ENCODE measurements at regions not wholly inside any gene's neighbourhood (a gene's known extent, or its start where the extent isn't known, plus 50 kb on each side); places are given as distances from the start of the nearest gene placed in this dataset.

- H3K9me3 ChIP-seq (replicated peaks; ENCODE audit: control insufficient read depth, insufficient read depth, low read length): no peaks in the 10 kb centered on the region
- H2AFZ ChIP-seq (ENCODE audit: control insufficient read depth, low read depth, low read length): no peak overlapping the region
- no peaks in the 10 kb centered on the region for H3K4me1 ChIP-seq (ENCODE audit: control insufficient read depth, insufficient read depth, low read length)
- H3K27ac ChIP-seq (ENCODE audit: control insufficient read depth, insufficient read depth): no peak overlapping the region
- H3K4me2 ChIP-seq (ENCODE audit: control insufficient read depth, insufficient read depth): no peak overlapping the region
- H3K4me3 ChIP-seq: no peak overlapping the region
- ChIA-PET RAD21 (ENCODE audit: unreplicated experiment) (no interaction called here), CTCF (interaction anchor here (0.6 to 5.3 kb wide), 8 partner anchors 9 to 1558 kb away, joined by 3 to 30 read pairs (median 3); no protein-coding TSS in a partner anchor), SMC1A (ENCODE audit: uncharacterized antibody, unreplicated experiment) (no interaction called here), POLR2A (no interaction called here)
- peaks cover 0 to 1% of the 10 kb centered on the region in 2 experiments; a peak in 1 of 4 replicates for H3K27me3 ChIP-seq (replicated peaks in 1 of 2; ENCODE audit: control insufficient read depth in 2 of 2, insufficient read depth in 2 of 2, low read length in 1 of 2)
- DNase-seq (ENCODE audit: low read depth, low spot score) (no peak), ATAC-seq (peak; percentile 82), FAIRE-seq (no peak)
- no peak overlapping the region for H3K9ac ChIP-seq (ENCODE audit: control insufficient read depth, insufficient read depth, low read length)
- WGBS (ENCODE audit: insufficient coverage, insufficient replicate concordance, low lambda C conversion rate, missing lambda C conversion rate): 39% methylated on average over 19 of the region's 19 CpGs
- in situ Hi-C loops (cut with MboI): loop anchor here (5.0 kb wide), 1 partner anchor 200 kb away; no protein-coding TSS in a partner anchor
- H3K36me3 ChIP-seq (ENCODE audit: control insufficient read depth in 2 of 2, insufficient read depth in 2 of 2, low read length in 1 of 2): no peaks in the 10 kb centered on the region
- intact Hi-C loops (cut with micrococcal nuclease; ENCODE audit: unreplicated experiment): loop anchor here (2.0 kb wide), 1 partner anchor 202 kb away; no protein-coding TSS in a partner anchor
- no TSS peak for BruUV-seq (replicated peaks)
- no peaks in the 10 kb centered on the region; the same call in 1 of the 2 replicates for H4K20me1 ChIP-seq (ENCODE audit: control insufficient read depth, insufficient read depth)
- no peaks in the 10 kb centered on the region for H3K79me2 ChIP-seq (ENCODE audit: control insufficient read depth, insufficient read depth, low read length)
- TF ChIP-seq, protein P1, sequence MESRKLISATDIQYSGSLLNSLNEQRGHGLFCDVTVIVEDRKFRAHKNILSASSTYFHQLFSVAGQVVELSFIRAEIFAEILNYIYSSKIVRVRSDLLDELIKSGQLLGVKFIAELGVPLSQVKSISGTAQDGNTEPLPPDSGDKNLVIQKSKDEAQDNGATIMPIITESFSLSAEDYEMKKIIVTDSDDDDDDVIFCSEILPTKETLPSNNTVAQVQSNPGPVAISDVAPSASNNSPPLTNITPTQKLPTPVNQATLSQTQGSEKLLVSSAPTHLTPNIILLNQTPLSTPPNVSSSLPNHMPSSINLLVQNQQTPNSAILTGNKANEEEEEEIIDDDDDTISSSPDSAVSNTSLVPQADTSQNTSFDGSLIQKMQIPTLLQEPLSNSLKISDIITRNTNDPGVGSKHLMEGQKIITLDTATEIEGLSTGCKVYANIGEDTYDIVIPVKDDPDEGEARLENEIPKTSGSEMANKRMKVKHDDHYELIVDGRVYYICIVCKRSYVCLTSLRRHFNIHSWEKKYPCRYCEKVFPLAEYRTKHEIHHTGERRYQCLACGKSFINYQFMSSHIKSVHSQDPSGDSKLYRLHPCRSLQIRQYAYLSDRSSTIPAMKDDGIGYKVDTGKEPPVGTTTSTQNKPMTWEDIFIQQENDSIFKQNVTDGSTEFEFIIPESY (IDR thresholded peaks at IDR 0.05): no peak
- peak; percentile 63 for TF ChIP-seq RAD21 (IDR thresholded peaks at IDR 0.05; ENCODE audit: insufficient read depth, low read depth, low read length)
- TF ChIP-seq JUND (IDR thresholded peaks at IDR 0.05; ENCODE audit: low read depth, low read length): no peak
- no peak for TF ChIP-seq CBX3 (IDR thresholded peaks at IDR 0.05; ENCODE audit: borderline replicate concordance, low read depth)
- TF ChIP-seq E4F1 (IDR thresholded peaks at IDR 0.05; ENCODE audit: borderline replicate concordance, partially characterized antibody): no peak
- TF ChIP-seq, protein P2, sequence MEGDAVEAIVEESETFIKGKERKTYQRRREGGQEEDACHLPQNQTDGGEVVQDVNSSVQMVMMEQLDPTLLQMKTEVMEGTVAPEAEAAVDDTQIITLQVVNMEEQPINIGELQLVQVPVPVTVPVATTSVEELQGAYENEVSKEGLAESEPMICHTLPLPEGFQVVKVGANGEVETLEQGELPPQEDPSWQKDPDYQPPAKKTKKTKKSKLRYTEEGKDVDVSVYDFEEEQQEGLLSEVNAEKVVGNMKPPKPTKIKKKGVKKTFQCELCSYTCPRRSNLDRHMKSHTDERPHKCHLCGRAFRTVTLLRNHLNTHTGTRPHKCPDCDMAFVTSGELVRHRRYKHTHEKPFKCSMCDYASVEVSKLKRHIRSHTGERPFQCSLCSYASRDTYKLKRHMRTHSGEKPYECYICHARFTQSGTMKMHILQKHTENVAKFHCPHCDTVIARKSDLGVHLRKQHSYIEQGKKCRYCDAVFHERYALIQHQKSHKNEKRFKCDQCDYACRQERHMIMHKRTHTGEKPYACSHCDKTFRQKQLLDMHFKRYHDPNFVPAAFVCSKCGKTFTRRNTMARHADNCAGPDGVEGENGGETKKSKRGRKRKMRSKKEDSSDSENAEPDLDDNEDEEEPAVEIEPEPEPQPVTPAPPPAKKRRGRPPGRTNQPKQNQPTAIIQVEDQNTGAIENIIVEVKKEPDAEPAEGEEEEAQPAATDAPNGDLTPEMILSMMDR (IDR thresholded peaks at IDR 0.05 in 2 of 3, conservative IDR thresholded peaks at IDR 0.05 in 1 of 3; ENCODE audit: control insufficient read depth in 2 of 3, extremely low read depth in 1 of 3, insufficient read depth in 1 of 3, low read depth in 3 of 3, low read length in 3 of 3): peak; percentile 61 to 75 (median 74)
- TF ChIP-seq ZNF687 (IDR thresholded peaks at IDR 0.05): no peak
- TF ChIP-seq STAT1 (conservative IDR thresholded peaks at IDR 0.05): no peak
These were observed 84.8 kb upstream of the COL13A1 start for GRCh38 chr10:69716711-69717560.
